ENCODE measurements at regions not wholly inside any gene's neighbourhood (a gene's known extent, or its start where the extent isn't known, plus 50 kb on each side); places are given as distances from the start of the nearest gene placed in this dataset.

GRCh38 chr1:72938408-72938807 lies 656.1 kb upstream of the NEGR1 start:
- H3K4me3 Mint-ChIP-seq = no peak overlapping the region
- H3K4me1 Mint-ChIP-seq (ENCODE audit: low read depth) = no peaks in the 10 kb centered on the region
- H3K27me3 Mint-ChIP-seq = no peaks in the 10 kb centered on the region
- no peak overlapping the region for H3K27ac Mint-ChIP-seq
- intact Hi-C loops (cut with micrococcal nuclease) = no loop called here
- no peaks in the 10 kb centered on the region for H3K9me3 Mint-ChIP-seq
- no peaks in the 10 kb centered on the region for H3K36me3 Mint-ChIP-seq (ENCODE audit: low read depth)

- no peaks in the 10 kb centered on the region for H3K36me3 Mint-ChIP-seq (ENCODE audit: low read depth)
- no peaks in the 10 kb centered on the region for H3K9me3 Mint-ChIP-seq
- H3K4me3 Mint-ChIP-seq = no peak overlapping the region
- no peaks in the 10 kb centered on the region for H3K4me1 Mint-ChIP-seq (ENCODE audit: low read depth)
- H3K27ac Mint-ChIP-seq = no peak overlapping the region
- no peaks in the 10 kb centered on the region for H3K27me3 Mint-ChIP-seq
- intact Hi-C loops (cut with micrococcal nuclease) = no loop called here
Observed at GRCh38 chr1:72937905-72938304, 655.6 kb upstream of the NEGR1 start.

- no peak overlapping the region for H3K27ac Mint-ChIP-seq
- H3K9me3 Mint-ChIP-seq = peaks cover 8% of the 10 kb centered on the region
- no peaks in the 10 kb centered on the region for H3K4me1 Mint-ChIP-seq (ENCODE audit: low read depth)
- no peaks in the 10 kb centered on the region for H3K27me3 Mint-ChIP-seq
- intact Hi-C loops (cut with micrococcal nuclease) = no loop called here
- H3K4me3 Mint-ChIP-seq = no peak overlapping the region
- no peaks in the 10 kb centered on the region for H3K36me3 Mint-ChIP-seq (ENCODE audit: low read depth)
Observed at GRCh38 chr1:72936942-72937341, 654.6 kb upstream of the NEGR1 start.

GRCh38 chr1:72936151-72936740 lies 653.9 kb upstream of the NEGR1 start:
- Mint-ChIP-seq H3K36me3 (ENCODE audit: low read depth) (no peaks in the 10 kb centered on the region), H3K4me3 (no peak overlapping the region), H3K27ac (no peak overlapping the region), H3K27me3 (no peaks in the 10 kb centered on the region), H3K4me1 (ENCODE audit: low read depth) (no peaks in the 10 kb centered on the region), H3K9me3 (peaks cover 13% of the 10 kb centered on the region)
- intact Hi-C loops (cut with micrococcal nuclease) = no loop called here

GRCh38 chr1:72932025-72932424 lies 649.7 kb upstream of the NEGR1 start:
- no peaks in the 10 kb centered on the region for H3K4me1 Mint-ChIP-seq (ENCODE audit: low read depth)
- intact Hi-C loops (cut with micrococcal nuclease) = no loop called here
- no peak overlapping the region for H3K4me3 Mint-ChIP-seq
- H3K27me3 Mint-ChIP-seq = no peaks in the 10 kb centered on the region
- no peak overlapping the region for H3K27ac Mint-ChIP-seq
- no peaks in the 10 kb centered on the region for H3K36me3 Mint-ChIP-seq (ENCODE audit: low read depth)
- H3K9me3 Mint-ChIP-seq = peaks cover 51% of the 10 kb centered on the region

- intact Hi-C loops (cut with micrococcal nuclease) = no loop called here
- no peaks in the 10 kb centered on the region for H3K27me3 Mint-ChIP-seq
- H3K9me3 Mint-ChIP-seq = peaks cover 55% of the 10 kb centered on the region
- no peaks in the 10 kb centered on the region for H3K4me1 Mint-ChIP-seq (ENCODE audit: low read depth)
- no peak overlapping the region for H3K4me3 Mint-ChIP-seq
- H3K27ac Mint-ChIP-seq = no peak overlapping the region
- H3K36me3 Mint-ChIP-seq (ENCODE audit: low read depth) = no peaks in the 10 kb centered on the region
Observed at GRCh38 chr1:72930528-72930927, 648.2 kb upstream of the NEGR1 start.

- H3K27me3 Mint-ChIP-seq = no peaks in the 10 kb centered on the region
- no peaks in the 10 kb centered on the region for H3K4me1 Mint-ChIP-seq (ENCODE audit: low read depth)
- H3K4me3 Mint-ChIP-seq = no peak overlapping the region
- intact Hi-C loops (cut with micrococcal nuclease) = no loop called here
- H3K27ac Mint-ChIP-seq = no peak overlapping the region
- H3K36me3 Mint-ChIP-seq (ENCODE audit: low read depth) = no peaks in the 10 kb centered on the region
- no peaks in the 10 kb centered on the region for H3K9me3 Mint-ChIP-seq
Observed at GRCh38 chr1:72918940-72919339, 636.6 kb upstream of the NEGR1 start.

- intact Hi-C loops (cut with micrococcal nuclease) = no loop called here
- no peak overlapping the region for H3K27ac Mint-ChIP-seq
- no peaks in the 10 kb centered on the region for H3K4me1 Mint-ChIP-seq (ENCODE audit: low read depth)
Observed at GRCh38 chr1:72917920-72918319, 635.6 kb upstream of the NEGR1 start.

GRCh38 chr1:72915581-72915980 lies 633.2 kb upstream of the NEGR1 start:
- Mint-ChIP-seq H3K27me3 (no peaks in the 10 kb centered on the region), H3K9me3 (no peaks in the 10 kb centered on the region), H3K4me1 (ENCODE audit: low read depth) (no peaks in the 10 kb centered on the region), H3K36me3 (ENCODE audit: low read depth) (no peaks in the 10 kb centered on the region), H3K4me3 (no peak overlapping the region), H3K27ac (no peak overlapping the region)
- intact Hi-C loops (cut with micrococcal nuclease) = no loop called here

More at GRCh38 chr1:72917920-72918319, 635.6 kb upstream of the NEGR1 start:
- no peaks in the 10 kb centered on the region for H3K27me3 Mint-ChIP-seq
- no peaks in the 10 kb centered on the region for H3K36me3 Mint-ChIP-seq (ENCODE audit: low read depth)
- H3K4me3 Mint-ChIP-seq = no peak overlapping the region
- H3K9me3 Mint-ChIP-seq = no peaks in the 10 kb centered on the region

- H3K27ac Mint-ChIP-seq = no peak overlapping the region
- intact Hi-C loops (cut with micrococcal nuclease) = no loop called here
- H3K27me3 Mint-ChIP-seq = no peaks in the 10 kb centered on the region
- H3K4me1 Mint-ChIP-seq (ENCODE audit: low read depth) = no peaks in the 10 kb centered on the region
- H3K9me3 Mint-ChIP-seq = no peaks in the 10 kb centered on the region
- H3K4me3 Mint-ChIP-seq = no peak overlapping the region
- H3K36me3 Mint-ChIP-seq (ENCODE audit: low read depth) = no peaks in the 10 kb centered on the region
Observed at GRCh38 chr1:72911656-72912055, 629.3 kb upstream of the NEGR1 start.

- no peak overlapping the region for H3K4me3 Mint-ChIP-seq
- H3K9me3 Mint-ChIP-seq = no peaks in the 10 kb centered on the region
- H3K36me3 Mint-ChIP-seq (ENCODE audit: low read depth) = no peaks in the 10 kb centered on the region
- H3K4me1 Mint-ChIP-seq (ENCODE audit: low read depth) = no peaks in the 10 kb centered on the region
- intact Hi-C loops (cut with micrococcal nuclease) = no loop called here
- no peaks in the 10 kb centered on the region for H3K27me3 Mint-ChIP-seq
- H3K27ac Mint-ChIP-seq = no peak overlapping the region
Observed at GRCh38 chr1:72896256-72896655, 613.9 kb upstream of the NEGR1 start.

- H3K27me3 Mint-ChIP-seq = no peaks in the 10 kb centered on the region
- H3K27ac Mint-ChIP-seq = no peak overlapping the region
- no peak overlapping the region for H3K4me3 Mint-ChIP-seq
- no peaks in the 10 kb centered on the region for H3K36me3 Mint-ChIP-seq (ENCODE audit: low read depth)
- no peaks in the 10 kb centered on the region for H3K9me3 Mint-ChIP-seq
- intact Hi-C loops (cut with micrococcal nuclease) = no loop called here
- no peaks in the 10 kb centered on the region for H3K4me1 Mint-ChIP-seq (ENCODE audit: low read depth)
Observed at GRCh38 chr1:72892461-72892860, 610.1 kb upstream of the NEGR1 start.

- intact Hi-C loops (cut with micrococcal nuclease) = no loop called here
- Mint-ChIP-seq H3K27ac (no peak overlapping the region), H3K27me3 (no peaks in the 10 kb centered on the region), H3K9me3 (no peaks in the 10 kb centered on the region), H3K4me3 (no peak overlapping the region), H3K36me3 (ENCODE audit: low read depth) (no peaks in the 10 kb centered on the region), H3K4me1 (ENCODE audit: low read depth) (no peaks in the 10 kb centered on the region)
Observed at GRCh38 chr1:72891976-72892375, 609.6 kb upstream of the NEGR1 start.

GRCh38 chr1:72885841-72886240 lies 603.5 kb upstream of the NEGR1 start:
- intact Hi-C loops (cut with micrococcal nuclease) = no loop called here
- H3K27me3 Mint-ChIP-seq = no peaks in the 10 kb centered on the region
- no peaks in the 10 kb centered on the region for H3K9me3 Mint-ChIP-seq
- H3K4me1 Mint-ChIP-seq (ENCODE audit: low read depth) = no peaks in the 10 kb centered on the region
- no peak overlapping the region for H3K4me3 Mint-ChIP-seq
- no peaks in the 10 kb centered on the region for H3K36me3 Mint-ChIP-seq (ENCODE audit: low read depth)
- no peak overlapping the region for H3K27ac Mint-ChIP-seq

GRCh38 chr1:72885017-72885416 lies 602.7 kb upstream of the NEGR1 start:
- Mint-ChIP-seq H3K4me3 (no peak overlapping the region), H3K27me3 (no peaks in the 10 kb centered on the region), H3K4me1 (ENCODE audit: low read depth) (no peaks in the 10 kb centered on the region), H3K27ac (no peak overlapping the region), H3K9me3 (no peaks in the 10 kb centered on the region), H3K36me3 (ENCODE audit: low read depth) (no peaks in the 10 kb centered on the region)
- intact Hi-C loops (cut with micrococcal nuclease) = no loop called here
